Activated CD8-positive, alpha-beta T cell treated with anti-CD3 and anti-CD28 coated beads for 36 hours (primary cell): ENCODE measurements at regions not wholly inside any gene's neighbourhood (a gene's known extent, or its start where the extent isn't known, plus 50 kb on each side); places are given as distances from the start of the nearest gene placed in this dataset.

Experiments
- ATAC-seq: fragments of 200-7000 bp; cut with Tn5 transposase; one replicate; pipeline ENCODE4 v1.10.0; 2021; ENCODE audit warnings: mild to moderate bottlenecking, moderate library complexity
- CTCF ChIA-PET: fragments of 350-600 bp; sonication (Branson Sonifier 250); formaldehyde crosslinking; loops from one replicate; lab custom pipeline; 2021; ENCODE audit warnings: antibody characterized with exemption; lab: Charles Lee
- POLR2A ChIA-PET: fragments of 350-600 bp; sonication (Branson Sonifier 250); formaldehyde crosslinking; loops from one replicate; lab custom pipeline; 2021; ENCODE audit warnings: antibody characterized with exemption; lab: Charles Lee
- DNase-seq: peaks from one replicate; pipeline ENCODE4 v3.0.0-alpha.2; 2020
- H3K27ac Mint-ChIP-seq: one replicate; pipeline ENCODE4 v1.8.0; 2021; ENCODE audit warnings: mild to moderate bottlenecking, mixed read lengths
- H3K27me3 Mint-ChIP-seq: one replicate; pipeline ENCODE4 v1.8.0; 2021; ENCODE audit warnings: mixed read lengths
- H3K36me3 Mint-ChIP-seq: one replicate; pipeline ENCODE4 v1.8.0; 2021; ENCODE audit warnings: low read depth, mixed read lengths
- H3K4me1 Mint-ChIP-seq: one replicate; pipeline ENCODE4 v1.8.0; 2021; ENCODE audit warnings: low read depth, mixed read lengths
- H3K4me3 Mint-ChIP-seq: one replicate; pipeline ENCODE4 v1.8.0; 2021; ENCODE audit warnings: mild to moderate bottlenecking, moderate library complexity, mixed read lengths
- H3K9me3 Mint-ChIP-seq: one replicate; pipeline ENCODE4 v1.8.0; 2021; ENCODE audit warnings: mixed read lengths
- intact Hi-C: fragments of 100-400 bp; cut with micrococcal nuclease; formaldehyde crosslinking; loops from one replicate; pipeline ENCODE4 v1.10.0; 2022
- TF ChIP-seq, protein P1 (sequence below): fragments of 200-600 bp; IDR thresholded peaks from one replicate; pipeline ENCODE4 v1.8.0; 2022; ENCODE audit warnings: antibody characterized with exemption, mild to moderate bottlenecking

DNA sequence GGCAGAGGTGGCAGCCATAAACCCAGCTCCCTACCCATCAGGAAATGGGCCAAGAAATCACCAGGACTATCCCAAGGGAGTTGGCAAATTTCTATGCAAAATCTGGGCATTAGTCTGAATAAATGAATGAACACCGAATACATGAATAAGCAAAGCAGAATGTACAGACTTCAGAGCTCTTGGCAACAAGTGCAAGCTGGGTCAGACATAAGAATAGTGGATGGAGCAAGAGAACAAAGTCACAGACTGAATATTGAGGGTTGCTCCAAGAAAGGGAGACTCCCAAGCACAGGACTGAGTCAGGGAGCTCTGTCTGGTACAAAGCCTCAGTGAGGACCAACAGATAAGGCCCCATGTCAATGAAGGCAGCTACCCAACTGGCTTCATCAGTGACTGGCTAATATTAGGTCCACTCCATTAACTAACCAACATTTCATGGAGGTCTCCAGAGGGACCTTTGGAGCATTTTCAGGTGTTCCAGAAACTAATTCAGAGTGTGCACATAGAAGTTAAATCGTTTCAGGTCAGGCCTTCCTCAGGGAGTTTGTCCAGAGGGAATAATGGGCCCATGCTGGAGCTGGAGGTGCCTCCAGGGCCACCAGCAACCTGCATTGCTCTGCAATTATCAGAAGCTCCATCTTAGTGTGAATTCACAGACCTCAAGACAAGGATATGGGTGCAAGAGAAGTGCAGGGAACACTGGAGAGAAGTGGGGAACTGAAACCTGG lies 191.5 kb upstream of the RALGAPA2 start:
- no peak for DNase-seq
- POLR2A ChIA-PET: no interaction called here
- H3K36me3 Mint-ChIP-seq: no peaks in the 10 kb centered on the region
- intact Hi-C loops: no loop called here
- no peak overlapping the region for H3K4me3 Mint-ChIP-seq
- no peaks in the 10 kb centered on the region for H3K9me3 Mint-ChIP-seq
- no peaks in the 10 kb centered on the region for H3K4me1 Mint-ChIP-seq
- no peak overlapping the region for H3K27ac Mint-ChIP-seq
- CTCF ChIA-PET: no interaction called here
- H3K27me3 Mint-ChIP-seq: peaks cover 16% of the 10 kb centered on the region
- no peak for ATAC-seq
- TF ChIP-seq, protein P1, sequence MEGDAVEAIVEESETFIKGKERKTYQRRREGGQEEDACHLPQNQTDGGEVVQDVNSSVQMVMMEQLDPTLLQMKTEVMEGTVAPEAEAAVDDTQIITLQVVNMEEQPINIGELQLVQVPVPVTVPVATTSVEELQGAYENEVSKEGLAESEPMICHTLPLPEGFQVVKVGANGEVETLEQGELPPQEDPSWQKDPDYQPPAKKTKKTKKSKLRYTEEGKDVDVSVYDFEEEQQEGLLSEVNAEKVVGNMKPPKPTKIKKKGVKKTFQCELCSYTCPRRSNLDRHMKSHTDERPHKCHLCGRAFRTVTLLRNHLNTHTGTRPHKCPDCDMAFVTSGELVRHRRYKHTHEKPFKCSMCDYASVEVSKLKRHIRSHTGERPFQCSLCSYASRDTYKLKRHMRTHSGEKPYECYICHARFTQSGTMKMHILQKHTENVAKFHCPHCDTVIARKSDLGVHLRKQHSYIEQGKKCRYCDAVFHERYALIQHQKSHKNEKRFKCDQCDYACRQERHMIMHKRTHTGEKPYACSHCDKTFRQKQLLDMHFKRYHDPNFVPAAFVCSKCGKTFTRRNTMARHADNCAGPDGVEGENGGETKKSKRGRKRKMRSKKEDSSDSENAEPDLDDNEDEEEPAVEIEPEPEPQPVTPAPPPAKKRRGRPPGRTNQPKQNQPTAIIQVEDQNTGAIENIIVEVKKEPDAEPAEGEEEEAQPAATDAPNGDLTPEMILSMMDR: no peak

DNA sequence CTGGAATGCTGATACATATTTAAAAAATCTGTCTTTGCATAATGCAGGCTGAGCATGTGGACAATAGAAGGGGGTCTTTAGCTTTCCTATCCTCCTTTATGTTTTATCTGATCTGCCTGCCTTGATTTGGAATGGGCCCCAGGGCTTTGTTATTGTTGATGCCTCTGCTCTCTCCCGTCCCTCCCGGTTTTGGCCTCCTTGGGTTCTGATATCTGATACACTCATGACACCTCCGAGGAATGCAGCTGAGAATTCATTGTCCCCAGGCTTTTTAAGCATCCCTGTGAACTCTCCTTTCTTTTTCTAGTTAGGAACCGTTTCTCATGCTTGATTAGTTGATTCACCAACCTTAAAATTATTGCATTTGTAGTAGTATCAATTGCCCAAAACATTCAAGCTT lies 185.5 kb upstream of the RALGAPA2 start:
- no peak overlapping the region for H3K27ac Mint-ChIP-seq
- ChIA-PET CTCF (interaction anchor here (1.1 kb wide), 1 partner anchor 38 kb away, joined by 4 read pairs; no protein-coding TSS in a partner anchor), POLR2A (no interaction called here)
- TF ChIP-seq, protein P1: no peak
- DNase-seq (no peak), ATAC-seq (no peak)
- no peaks in the 10 kb centered on the region for H3K9me3 Mint-ChIP-seq
- H3K4me3 Mint-ChIP-seq: no peak overlapping the region
- intact Hi-C loops: no loop called here
- no peaks in the 10 kb centered on the region for H3K4me1 Mint-ChIP-seq
- H3K36me3 Mint-ChIP-seq: no peaks in the 10 kb centered on the region
- peaks cover 3% of the 10 kb centered on the region for H3K27me3 Mint-ChIP-seq

DNA sequence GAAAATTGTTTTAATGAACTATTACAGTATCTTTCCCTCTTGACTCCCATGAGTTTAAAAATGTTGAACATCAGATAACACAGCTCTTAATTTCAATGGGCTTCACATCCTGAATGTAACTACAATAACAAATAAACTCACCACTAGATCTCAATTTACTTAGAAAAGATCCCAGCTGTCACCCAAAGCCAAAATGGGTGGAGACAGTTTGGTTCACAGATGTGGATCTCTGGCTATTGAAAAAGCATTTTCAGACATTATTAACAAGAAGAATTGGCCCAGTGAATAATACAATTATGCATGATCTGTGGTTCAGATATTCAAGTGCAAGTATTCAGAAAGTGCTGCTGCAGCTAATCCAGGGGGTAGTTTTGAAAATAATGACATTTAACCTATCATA lies 184.7 kb upstream of the RALGAPA2 start:
- TF ChIP-seq, protein P1: no peak
- no peaks in the 10 kb centered on the region for H3K9me3 Mint-ChIP-seq
- POLR2A ChIA-PET: no interaction called here
- CTCF ChIA-PET: interaction anchor here (1.1 kb wide), 1 partner anchor 37 kb away, joined by 4 read pairs; no protein-coding TSS in a partner anchor
- H3K4me1 Mint-ChIP-seq: no peaks in the 10 kb centered on the region
- H3K36me3 Mint-ChIP-seq: no peaks in the 10 kb centered on the region
- no peak for DNase-seq
- ATAC-seq: no peak
- H3K27ac Mint-ChIP-seq: no peak overlapping the region
- intact Hi-C loops: no loop called here
- H3K4me3 Mint-ChIP-seq: no peak overlapping the region
- peaks cover 3% of the 10 kb centered on the region for H3K27me3 Mint-ChIP-seq

DNA sequence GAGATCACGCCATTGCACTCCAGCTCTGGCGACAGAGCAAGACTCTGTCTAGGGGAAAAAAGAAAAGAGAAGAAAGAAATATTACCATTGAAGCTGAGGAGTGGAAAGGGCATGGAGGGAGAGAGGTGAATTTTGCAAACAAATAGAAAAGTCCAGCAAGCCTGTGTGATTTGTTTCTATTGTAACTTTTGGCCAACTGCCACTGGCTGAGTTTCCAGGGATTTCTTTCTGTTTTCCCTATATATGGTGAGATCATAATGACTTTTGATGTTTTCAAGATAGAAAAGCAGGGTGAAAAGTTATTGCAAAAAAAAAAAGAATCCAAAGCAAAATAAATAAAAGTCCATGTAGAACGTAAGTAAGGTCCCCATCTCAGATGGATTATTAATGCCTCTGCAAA lies 184.2 kb upstream of the RALGAPA2 start:
- POLR2A ChIA-PET: no interaction called here
- no peaks in the 10 kb centered on the region for H3K36me3 Mint-ChIP-seq
- no peaks in the 10 kb centered on the region for H3K4me1 Mint-ChIP-seq
- DNase-seq (no peak), ATAC-seq (no peak)
- TF ChIP-seq, protein P1: no peak
- no peak overlapping the region for H3K4me3 Mint-ChIP-seq
- no peak overlapping the region for H3K27ac Mint-ChIP-seq
- CTCF ChIA-PET: no interaction called here
- H3K9me3 Mint-ChIP-seq: no peaks in the 10 kb centered on the region
- peaks cover 3% of the 10 kb centered on the region for H3K27me3 Mint-ChIP-seq
- intact Hi-C loops: no loop called here

DNA sequence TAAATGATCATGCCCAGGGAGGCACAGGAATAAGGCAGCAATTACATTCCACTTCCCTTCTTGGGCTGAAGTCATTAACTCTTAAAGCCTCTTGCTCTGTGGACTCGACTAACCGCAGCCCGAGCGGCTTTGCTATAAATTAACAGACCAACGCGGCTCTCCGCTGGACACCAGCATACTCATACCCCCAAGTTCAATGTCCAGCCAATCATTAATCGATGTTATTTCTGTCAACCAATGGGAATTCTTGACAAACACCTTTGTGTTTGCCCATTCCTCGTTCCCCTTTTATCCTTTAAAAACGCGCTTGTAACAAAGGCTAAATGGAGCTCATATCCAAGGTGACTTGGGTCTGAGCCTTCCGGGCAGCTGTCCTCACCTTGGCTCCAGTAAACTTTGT lies 183.1 kb upstream of the RALGAPA2 start:
- H3K27me3 Mint-ChIP-seq: peaks cover 2% of the 10 kb centered on the region
- no peaks in the 10 kb centered on the region for H3K9me3 Mint-ChIP-seq
- CTCF ChIA-PET: no interaction called here
- H3K27ac Mint-ChIP-seq: no peak overlapping the region
- ATAC-seq (no peak), DNase-seq (no peak)
- no peak overlapping the region for H3K4me3 Mint-ChIP-seq
- intact Hi-C loops: no loop called here
- POLR2A ChIA-PET: no interaction called here
- no peaks in the 10 kb centered on the region for H3K4me1 Mint-ChIP-seq
- H3K36me3 Mint-ChIP-seq: no peaks in the 10 kb centered on the region
- TF ChIP-seq, protein P1: no peak
